DOHH2 (cell line): ENCODE measurements at regions not wholly inside any gene's neighbourhood (a gene's known extent, or its start where the extent isn't known, plus 50 kb on each side); places are given as distances from the start of the nearest gene placed in this dataset.

Experiments
- CTCF ChIP-seq: fragments of 200-600 bp; sonication (generic); IDR thresholded peaks from one replicate; pipeline ENCODE4 v1.5.1; 2014; ENCODE audit warnings: antibody characterized with exemption, mild to moderate bottlenecking, low read depth, low read length; ENCODE audit not compliant: poor library complexity, severe bottlenecking
- EZH2phosphoT487 ChIP-seq: fragments of 200-600 bp; sonication (generic); IDR thresholded peaks from 2 replicates; pipeline ENCODE4 v1.6.1; 2017; ENCODE audit warnings: borderline replicate concordance, mild to moderate bottlenecking, antibody characterized with exemption, low read length, moderate library complexity, mixed read lengths

DNA sequence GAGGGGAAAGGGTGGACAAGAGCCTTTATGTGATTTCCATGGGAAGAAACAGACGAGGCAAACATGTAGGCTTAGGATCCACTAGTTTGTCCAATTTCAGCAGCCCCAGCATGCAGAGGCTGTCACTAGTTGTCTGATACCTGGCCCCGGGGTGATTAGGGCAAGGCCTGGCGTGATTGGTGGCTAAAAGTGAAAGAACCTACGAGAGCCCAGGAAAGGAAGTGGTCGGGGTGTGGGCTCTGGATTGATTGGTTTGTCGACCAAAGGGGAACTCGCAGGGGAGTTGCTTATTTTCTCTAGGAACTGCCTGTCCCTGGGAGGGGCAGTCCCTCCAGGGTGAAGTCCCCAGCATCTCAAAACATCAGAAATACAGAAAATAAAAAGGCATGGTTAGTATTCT is 64.2 kb upstream of the UQCRFS1 start:
- TF ChIP-seq CTCF (no peak), EZH2phosphoT487 (no peak)
